Right forelimb (tissue), 1 donor: ENCODE measurements at regions not wholly inside any gene's neighbourhood (a gene's known extent, or its start where the extent isn't known, plus 50 kb on each side); places are given as distances from the start of the nearest gene placed in this dataset.

Source experiments
- DNase-seq: peaks from one replicate; pipeline ENCODE4 v3.0.0-alpha.2; 2018

DNA sequence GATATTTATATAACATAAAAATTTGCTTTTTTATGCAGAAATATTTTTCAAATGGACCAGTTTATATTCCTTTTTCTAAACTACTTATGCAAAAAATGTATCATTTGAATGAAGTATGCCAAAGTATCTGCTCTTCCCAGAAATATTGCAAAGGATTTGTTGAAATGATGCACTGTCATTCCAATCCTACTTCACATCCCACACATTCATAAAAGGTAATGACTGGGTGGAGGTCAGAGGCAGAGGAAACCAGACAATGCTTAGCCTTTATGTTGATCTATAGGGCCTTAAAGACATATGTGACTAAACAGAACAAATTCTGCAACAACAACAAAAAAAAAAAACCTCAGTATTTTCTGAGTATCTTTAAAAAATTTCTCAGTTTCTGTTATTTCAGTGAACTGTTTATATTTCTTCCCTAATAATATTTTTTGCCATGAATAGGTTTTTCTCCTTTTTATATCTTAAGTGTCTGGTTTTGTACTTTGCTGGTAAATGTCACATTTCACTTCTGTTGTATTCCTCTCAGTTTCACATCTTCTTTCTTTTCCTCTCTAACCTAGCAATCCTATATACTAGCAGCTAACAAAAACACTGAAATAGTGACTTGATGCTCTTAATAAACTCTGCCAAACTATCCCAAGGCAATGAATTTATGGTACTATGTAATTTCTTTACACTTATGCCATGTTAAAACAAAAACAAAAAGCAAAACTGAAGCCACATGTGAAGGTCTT lies 374.1 kb downstream of the BCKDHB start:
- no peak for DNase-seq

DNA sequence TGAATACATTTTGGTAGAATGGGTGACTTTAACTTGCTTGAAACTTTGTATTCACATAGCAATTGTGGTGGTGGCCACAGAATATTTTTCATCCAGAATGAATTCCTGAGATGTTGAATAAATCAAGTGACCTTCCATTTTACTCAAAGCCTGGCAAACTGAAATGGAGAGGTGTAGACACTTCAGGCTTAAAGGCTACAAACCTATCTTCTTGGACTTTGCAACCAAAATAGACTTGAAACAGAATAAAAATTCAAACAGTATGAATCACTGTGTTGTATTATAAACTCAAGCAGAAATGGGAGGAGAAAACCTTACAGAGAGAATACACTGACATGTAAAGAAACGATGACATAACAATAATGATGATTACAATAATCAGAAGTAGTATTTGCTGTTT lies 371.6 kb downstream of the BCKDHB start:
- DNase-seq: no peak

DNA sequence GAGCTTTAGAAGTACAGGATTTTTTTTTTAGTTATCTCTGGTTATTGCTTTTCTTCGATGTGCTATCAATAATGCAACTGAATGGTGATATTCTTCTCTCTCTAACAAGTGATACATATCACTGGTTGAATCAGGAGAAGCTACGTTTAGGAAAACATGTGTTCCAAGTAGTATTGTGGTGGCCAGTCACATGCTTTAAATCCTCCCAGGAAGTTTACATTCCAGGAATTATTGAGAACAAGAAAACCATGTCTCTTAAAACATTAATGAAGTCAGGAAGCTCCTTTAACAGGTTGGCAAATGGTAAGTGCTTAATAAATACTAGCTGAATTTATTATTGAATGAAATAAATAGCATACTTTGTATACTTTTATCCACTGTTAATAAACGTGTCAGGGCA lies 371.1 kb downstream of the BCKDHB start:
- DNase-seq: no peak

DNA sequence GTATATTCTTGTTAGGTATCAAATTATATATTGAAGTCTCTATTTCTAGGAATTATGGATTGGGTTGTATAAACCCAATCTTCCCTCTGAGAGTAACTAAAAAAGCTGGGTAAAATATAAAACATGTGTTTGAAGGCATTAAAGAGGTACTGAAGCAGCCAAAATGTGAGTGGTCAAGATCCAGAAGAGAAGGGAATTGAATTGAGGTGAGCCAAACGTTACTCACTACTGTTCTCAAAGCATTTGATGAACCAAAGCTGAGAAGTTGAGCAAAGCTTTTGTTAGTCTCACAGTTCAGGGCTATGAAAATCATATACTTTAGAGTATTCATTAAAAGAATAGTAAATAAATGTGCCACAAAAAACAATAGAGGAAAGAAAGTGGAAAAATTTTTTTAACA lies 365.8 kb downstream of the BCKDHB start:
- DNase-seq: no peak

DNA sequence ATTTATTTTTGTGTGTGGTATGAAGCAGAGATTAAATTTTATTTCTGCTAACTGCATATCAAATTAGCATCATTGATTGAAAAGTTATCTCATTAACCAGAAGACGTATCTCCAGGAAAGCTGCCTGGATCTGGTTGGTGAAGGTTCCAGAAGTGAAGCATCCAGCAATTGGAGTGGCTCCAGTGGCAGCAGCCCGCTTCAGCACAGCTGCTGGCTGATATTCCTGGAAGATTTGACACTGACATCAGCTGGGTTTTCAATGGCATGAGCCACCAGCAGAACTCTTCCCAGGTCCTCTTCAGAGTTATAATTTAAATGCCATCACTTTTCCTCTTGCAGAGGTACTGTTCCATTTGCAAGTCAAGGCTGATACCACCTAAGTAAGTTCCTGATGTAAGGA lies 363.5 kb downstream of the BCKDHB start:
- no peak for DNase-seq

DNA sequence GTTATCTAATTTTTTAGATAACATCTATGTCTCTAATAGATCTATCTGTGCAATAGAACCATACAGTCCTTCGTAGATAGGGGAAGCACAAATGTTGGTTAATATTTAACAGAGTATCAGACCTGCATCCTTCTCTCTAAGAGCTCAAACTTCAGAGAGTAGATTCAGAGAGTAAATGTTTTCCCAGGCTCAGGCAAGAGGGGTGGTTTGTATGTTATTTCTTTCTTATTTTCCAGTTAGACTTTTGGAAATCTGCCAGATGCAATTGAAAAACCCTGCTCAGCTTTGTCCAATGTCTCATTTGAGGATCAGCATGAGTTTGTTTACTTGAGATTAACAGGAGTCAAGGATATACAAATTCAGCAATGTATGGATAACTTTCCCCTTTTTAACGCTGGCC lies 361.9 kb downstream of the BCKDHB start:
- no peak for DNase-seq

DNA sequence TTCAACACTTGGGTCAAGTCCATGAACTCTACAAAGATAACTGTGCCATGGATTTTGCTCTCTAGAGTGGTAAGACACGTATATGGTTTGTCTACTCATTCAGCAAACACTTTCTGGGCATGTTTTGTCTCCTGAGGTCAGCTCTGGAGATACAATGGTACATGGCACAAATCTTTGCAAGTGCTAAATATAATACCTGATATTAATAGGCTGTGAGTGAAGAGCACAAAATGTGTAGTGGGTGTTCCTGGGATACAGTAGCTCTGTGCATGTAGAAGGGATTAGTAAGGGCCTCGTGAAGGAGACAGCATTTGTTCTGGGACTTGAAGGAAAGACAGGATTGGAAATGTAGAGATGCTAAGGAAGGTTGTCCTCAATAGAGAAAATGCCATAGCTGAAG lies 360.9 kb downstream of the BCKDHB start:
- no peak for DNase-seq

DNA sequence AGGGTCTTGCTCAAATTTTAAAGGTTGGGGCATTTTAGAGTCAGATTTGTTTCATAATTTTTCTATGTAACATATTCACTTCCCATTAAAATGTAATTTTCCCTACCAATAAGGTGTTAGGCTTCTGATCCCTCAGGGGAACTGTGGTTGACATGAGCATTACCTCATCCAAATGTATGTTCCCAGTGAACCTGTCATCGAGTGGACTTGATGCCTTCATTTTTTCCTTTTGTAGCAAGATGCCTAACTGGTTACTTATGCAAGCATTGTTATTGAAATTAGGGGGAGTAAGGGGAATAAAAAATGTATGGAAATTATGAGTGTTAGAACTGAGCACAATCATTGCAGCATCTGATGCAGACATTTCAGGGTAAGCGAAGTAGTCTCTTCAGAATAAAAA lies 360.5 kb downstream of the BCKDHB start:
- DNase-seq: no peak

DNA sequence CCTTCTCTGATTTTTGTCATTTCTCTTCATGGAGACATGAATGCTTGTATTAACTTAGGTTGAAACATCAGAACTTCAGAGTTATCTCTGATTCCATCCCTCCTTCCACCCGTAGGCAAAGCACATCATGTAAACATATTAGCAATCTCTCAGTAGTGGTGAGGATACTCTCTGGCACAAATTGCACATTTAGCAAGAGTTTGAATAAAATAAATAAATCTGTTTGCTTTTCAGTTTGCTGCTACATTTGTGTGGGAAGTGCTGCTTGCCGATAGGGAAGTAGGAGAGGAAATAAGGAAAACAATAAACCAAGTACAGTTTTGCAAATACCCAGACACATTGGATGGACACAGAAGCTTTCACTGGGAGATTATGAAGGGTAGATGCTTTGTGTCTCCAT lies 359.0 kb downstream of the BCKDHB start:
- no peak for DNase-seq

DNA sequence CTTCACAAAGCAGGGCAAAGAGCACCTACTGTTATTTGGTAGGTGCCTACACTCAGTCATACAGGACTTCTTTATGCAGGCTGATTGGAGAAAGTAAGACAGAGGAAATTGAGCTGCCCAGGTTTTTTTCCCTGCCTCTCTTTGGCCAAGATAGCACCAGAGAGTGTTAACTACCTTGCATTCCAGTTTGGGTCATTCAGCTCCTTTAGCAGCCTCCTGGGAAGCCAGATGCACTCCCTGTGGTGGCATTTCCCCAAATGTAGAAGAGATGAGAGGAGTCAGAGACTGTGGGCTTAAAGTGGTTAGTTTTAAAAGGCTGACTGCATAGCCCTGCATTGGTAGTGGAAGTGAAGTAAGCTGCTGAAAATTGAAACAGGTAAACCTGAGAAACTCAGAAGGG lies 358.4 kb downstream of the BCKDHB start:
- no peak for DNase-seq

DNA sequence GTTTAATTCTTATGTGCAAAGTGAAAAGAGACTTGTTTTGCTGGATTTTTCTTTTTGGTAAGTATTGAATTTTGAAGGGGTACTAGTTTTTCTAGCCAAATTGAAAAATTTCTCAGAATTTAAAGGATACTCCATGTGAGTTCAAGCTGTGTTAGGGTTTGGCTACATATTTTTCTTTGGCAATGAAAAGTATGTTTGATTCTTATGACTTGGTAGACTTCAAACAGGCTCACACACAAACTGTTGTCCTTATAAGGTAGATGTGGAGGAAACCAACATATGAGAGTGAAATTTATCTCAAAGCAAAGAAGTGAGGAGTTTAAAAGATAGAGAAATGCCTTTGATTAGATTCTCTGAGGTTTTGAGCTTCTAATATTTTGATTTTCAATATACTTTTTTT lies 356.7 kb downstream of the BCKDHB start:
- DNase-seq: no peak

DNA sequence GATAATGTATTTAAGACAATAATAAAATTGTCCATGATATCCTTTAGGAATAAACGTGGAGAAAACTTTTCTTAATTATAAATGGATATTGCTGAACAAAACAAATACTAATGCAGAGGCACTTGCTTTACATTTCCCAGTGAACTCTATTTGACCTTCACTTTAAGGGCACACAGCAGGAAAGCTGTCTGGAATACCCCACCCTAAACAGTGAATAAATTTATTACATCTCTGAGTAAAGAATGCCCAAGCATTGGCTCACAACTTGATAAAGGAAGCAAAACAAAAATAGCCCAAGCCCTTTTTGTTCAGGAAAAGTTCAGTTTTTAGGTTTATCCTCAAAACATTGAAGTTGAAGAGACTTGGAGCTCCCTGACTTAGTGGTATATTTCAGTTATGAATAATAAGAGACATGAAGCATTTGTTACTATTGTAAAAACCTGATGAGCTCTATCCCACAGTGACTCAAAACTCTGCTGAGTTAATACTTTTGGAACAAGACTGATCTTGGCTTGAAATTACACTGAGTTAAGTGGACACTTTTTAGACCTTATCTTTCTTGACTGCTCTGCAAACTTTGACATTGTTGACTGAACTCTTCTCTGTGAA lies 353.9 kb downstream of the BCKDHB start:
- no peak for DNase-seq

DNA sequence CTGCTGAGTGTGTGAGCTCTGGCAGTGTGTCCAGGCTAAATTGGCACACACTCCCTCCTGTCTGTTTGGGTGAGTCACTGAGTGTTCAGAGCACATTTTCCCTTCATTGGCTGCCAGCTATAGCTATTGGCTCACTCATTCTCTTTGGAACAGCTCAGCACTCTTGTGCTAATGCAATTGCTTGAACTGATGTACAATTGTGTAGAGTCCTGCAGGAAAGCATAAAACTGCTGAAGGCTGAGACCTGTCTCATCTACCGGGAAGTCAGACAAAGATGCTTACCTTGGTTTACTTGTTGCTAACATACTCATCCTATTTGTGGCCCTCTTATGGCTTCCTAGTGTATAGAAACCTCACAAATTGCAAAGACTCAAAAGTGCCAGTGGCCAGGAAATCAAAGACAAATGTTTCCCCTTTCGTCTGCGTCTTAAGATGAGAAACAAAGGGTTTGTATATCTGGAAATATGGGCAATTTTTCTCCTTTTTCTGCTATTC lies 351.0 kb downstream of the BCKDHB start:
- DNase-seq: peak; percentile 86

DNA sequence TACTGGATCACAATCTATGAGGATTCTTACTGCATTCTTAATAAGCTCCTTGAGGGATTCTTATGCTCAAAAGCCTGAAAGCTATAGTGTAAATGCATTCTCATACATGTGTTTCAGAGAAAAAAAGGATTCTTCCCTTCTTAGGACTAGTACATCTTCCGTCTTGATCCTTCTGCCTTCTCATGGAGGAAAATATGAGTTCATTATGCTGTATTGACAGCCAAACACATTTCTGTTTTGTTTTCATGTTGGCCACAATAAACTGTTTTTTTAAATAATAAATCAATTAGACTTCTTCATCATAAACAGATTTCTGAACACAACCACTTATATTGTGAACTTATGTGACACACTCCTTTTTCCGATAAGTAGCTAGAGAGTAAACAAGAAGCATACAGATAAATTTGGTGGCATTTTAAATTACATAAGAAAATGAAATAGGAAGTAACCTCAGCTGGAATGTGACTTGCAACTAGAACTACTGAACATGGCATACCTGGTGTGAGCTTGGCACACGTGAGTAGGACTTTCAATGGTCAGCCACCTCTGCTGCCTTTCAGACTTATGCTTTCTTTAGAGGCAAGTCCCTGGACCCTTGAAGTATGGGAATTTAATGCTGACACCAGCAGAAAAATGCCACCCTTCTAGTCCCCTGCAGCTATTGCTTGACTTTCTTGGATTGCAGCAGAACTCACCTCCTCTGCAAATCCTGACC lies 350.4 kb downstream of the BCKDHB start:
- no peak for DNase-seq

DNA sequence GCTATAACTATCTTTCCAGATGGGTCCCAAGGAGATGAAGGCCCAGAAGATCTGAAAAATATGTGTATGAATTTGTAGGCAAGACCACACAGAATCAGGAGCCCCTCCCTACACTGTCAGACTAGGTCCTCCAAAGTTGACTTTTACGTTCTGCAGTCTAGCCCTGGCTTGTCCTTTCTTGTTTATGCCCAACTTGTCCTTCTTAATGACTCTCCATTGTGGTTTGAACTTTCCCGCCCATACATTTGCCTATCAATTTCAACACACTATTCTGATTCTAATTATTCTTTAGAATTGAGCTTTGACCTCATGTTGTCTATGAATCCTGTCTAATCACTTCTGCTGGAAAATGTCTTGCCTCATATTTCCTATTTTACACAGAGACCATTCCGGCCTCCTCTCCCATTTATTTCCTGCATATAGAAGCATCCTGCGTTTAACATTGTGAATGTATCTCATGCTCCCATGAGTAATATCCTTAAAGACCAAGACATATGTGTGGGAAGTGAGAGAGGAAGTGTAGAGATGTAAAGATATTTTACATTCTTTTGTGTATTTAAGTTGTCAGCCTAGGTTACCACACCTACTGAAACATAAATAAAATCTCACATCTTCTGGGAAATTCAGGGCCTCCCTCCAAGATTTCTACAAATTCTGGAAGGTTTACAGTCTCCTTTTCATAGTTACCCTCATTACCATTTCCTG lies 348.3 kb downstream of the BCKDHB start:
- no peak for DNase-seq

DNA sequence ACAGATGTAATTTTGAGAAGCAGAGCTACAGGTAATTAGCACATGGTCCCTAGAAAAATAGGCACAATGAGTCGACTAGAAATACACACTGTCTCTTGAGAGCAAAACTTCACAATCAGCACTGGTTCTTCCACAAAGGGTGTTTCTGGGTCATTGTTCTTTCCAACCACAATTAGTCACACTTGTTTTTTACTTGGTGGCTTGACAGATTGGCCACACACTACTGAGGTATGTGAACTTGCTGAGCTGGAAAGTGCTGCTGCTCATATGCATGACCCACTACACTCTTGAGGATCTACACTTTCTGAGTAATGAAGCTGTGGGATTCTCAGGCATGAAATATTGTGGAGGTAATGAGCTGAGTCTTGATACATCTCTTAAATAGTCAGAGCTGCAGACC lies 347.7 kb downstream of the BCKDHB start:
- DNase-seq: no peak

DNA sequence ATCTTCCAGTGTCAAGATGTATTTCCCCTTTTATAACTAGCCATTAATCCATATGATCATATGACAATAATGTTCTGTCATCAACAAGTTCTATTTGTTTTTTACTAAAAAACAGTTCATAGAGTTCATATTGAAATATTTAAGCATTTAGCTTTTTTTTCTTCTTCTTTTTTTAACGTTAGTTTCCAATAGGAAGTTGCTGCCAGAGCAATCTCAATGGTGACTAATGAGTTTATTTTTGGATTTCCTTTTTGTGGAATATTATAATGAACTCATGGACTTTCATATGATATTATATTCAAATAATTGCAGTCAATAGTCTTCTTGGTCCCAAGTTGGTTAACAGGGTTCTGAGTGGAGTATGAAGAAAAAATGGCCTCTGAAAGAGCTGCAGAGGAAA lies 343.3 kb downstream of the BCKDHB start:
- DNase-seq: no peak

DNA sequence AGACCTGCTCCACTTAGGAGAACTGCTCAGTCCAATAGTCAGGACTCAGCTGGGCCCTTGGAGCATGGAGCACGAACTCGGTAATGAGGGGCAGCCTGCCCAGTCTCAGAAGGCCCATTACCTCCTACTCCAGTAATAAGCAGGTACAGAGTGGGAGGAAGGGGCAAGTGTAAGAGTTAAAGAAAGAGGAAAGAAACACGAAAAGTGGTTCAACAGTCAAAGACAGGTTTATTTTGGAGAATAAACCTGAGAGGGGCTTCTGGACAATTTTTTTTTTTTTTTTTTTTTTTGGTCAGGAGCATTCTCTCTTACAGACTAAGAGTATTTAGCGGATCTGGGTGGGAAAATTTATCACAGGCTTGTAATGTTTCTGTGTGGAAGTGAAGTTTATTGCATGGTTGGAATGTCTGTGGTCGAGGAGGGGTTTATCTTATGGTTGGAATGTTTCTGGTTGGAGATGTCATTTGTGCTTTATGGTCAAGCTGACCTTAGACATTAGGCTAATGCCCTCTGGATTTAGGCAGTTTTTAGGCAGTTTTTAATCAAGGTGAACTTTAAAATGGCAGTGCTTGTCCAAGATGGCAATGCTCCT lies 340.1 kb downstream of the BCKDHB start:
- DNase-seq: no peak

DNA sequence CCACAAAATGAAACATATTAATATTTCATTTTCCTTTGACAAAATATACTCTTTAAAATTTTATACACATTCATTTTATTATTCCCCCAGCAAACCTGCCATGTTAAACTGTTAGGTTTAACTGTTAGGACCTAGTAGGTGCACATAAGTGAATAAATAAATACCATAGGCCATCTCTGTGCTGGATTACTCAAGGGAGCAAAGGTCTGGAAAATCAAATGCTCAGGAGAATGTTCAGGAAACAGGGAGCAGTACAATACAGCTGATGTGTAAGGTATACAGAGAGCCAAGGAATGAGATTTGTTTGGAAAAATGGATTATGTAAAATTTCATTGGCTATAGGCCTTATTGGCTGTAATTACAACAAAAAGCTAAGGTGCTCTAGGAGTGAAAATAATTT lies 339.3 kb downstream of the BCKDHB start:
- DNase-seq: no peak

DNA sequence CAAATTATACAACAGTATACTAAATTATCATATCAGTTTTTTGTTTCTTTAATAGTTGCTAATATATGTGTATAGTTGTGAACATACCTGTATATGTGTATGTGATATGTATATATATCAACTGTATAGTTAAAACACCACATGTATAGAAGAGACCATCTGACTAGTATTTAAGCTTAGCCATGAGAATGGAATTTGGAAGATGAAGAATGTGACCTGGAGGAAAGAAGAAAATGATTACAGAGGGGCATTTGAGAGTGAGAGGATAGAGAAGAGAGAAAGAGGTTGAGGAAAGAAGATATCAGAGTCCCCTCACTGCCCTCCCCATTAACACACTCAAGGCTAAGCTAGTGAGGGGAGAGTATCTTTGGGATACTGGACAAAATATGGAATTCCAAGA lies 335.9 kb downstream of the BCKDHB start:
- DNase-seq: no peak

DNA sequence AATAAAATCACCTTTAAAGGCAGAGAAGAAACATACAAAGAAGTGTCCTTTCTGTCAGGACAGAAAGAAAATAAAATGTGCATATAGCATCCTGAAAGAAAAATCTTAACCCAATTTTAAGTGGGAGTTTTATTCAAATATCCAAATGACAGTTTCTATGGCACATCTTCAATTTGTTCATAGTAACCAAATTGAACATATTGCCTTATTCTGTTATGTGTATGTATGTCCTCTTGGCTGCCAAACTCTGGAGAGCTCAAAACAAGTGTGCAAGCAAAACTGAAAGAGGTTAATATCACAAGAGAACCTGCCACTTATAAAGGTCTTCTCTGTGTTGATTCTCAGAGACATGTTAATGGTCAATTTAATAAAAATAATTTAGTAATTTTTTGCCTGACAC lies 334.7 kb downstream of the BCKDHB start:
- DNase-seq: no peak

DNA sequence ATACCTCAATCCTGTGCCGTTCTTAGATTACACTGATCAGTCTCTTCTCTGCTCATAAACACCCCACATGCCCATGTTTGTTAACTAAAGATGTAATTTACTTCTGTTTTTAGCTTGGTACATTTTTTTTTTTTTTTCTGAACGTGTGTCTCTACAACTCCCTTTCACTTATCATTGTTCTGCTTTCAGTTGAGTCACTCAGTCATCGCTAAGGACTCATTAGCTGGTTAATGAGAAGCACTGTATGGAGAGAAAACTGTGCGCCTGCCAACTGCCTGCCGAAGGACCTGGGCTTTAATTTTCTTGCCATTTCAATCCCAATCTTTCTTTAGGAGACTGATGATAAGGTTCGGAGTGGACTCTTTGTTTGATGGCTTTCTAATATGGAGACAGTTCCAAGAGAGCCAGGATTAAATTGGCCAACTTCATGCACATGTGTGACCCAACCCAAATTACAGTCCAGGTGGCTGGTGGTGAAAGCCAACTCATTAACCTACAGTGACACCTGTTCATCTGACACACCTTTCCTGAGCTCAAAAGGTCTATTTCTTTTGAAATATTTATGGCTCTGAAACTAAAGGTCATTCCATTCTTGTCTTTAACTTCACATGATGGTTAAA lies 334.1 kb downstream of the BCKDHB start:
- no peak for DNase-seq
